GM23338 (cell line): ENCODE measurements at regions not wholly inside any gene's neighbourhood (a gene's known extent, or its start where the extent isn't known, plus 50 kb on each side); places are given as distances from the start of the nearest gene placed in this dataset.

Experiments
- ATAC-seq: fragments of 200-7000 bp; cut with Tn5 transposase; 3 replicates; pipeline ENCODE4 v1.9.1; 2020
- DNase-seq: peaks from one replicate; pipeline ENCODE4 v3.0.0-alpha.2; 2015; ENCODE audit warnings: low spot score
- H2AFZ ChIP-seq: fragments of 200-600 bp; sonication (generic); 2 replicates; pipeline ENCODE4 v1.8.0; 2016; ENCODE audit warnings: antibody characterized with exemption, mild to moderate bottlenecking, moderate library complexity
- H3F3A ChIP-seq: fragments of 200-600 bp; sonication (generic); replicated peaks from 2 replicates; pipeline ENCODE4 v1.8.0; 2017; ENCODE audit warnings: antibody characterized with exemption, mixed run types, low read depth
- H3K27ac ChIP-seq: fragments of 200-600 bp; sonication (generic); 2 replicates; pipeline ENCODE4 v1.6.1; 2016; ENCODE audit warnings: low read depth
- H3K27me3 ChIP-seq: fragments of 200-600 bp; sonication (generic); 2 replicates; pipeline ENCODE4 v1.8.0; 2016; ENCODE audit warnings: mild to moderate bottlenecking, mixed run types, moderate library complexity; ENCODE audit not compliant: insufficient read depth
- H3K36me3 ChIP-seq: fragments of 200-600 bp; sonication (generic); 2 replicates; pipeline ENCODE4 v1.8.0; 2016; ENCODE audit warnings: mild to moderate bottlenecking; ENCODE audit not compliant: insufficient read depth
- H3K4me1 ChIP-seq: fragments of 200-600 bp; sonication (generic); 2 replicates; pipeline ENCODE4 v1.8.0; 2016; ENCODE audit warnings: mild to moderate bottlenecking, moderate library complexity; ENCODE audit not compliant: insufficient read depth
- H3K4me2 ChIP-seq: fragments of 200-600 bp; sonication (generic); 2 replicates; pipeline ENCODE4 v1.7.1; 2017; ENCODE audit warnings: mixed run types
- H3K4me3 ChIP-seq: fragments of 200-600 bp; sonication (generic); 2 replicates; pipeline ENCODE4 v1.6.1; 2016; ENCODE audit warnings: mixed run types
- H3K79me2 ChIP-seq: fragments of 200-600 bp; sonication (generic); replicated peaks from 2 replicates; pipeline ENCODE4 v1.8.0; 2017; ENCODE audit warnings: mild to moderate bottlenecking; ENCODE audit not compliant: insufficient read depth
- H3K9me2 ChIP-seq: fragments of 200-600 bp; sonication (generic); 2 replicates; pipeline ENCODE4 v1.8.0; 2017; ENCODE audit not compliant: insufficient read depth
- H4K20me1 ChIP-seq: fragments of 200-600 bp; sonication (generic); replicated peaks from 2 replicates; pipeline ENCODE4 v1.8.0; 2017; ENCODE audit warnings: mild to moderate bottlenecking; ENCODE audit not compliant: insufficient read depth
- H3K27ac Mint-ChIP-seq: 2 replicates; pipeline ENCODE4 v1.8.0; 2020; ENCODE audit warnings: inconsistent platforms, mild to moderate bottlenecking, moderate library complexity, mixed read lengths
- H3K27me3 Mint-ChIP-seq: 3 replicates; pipeline ENCODE4 v1.8.0; 2022; ENCODE audit warnings: low read depth, mild to moderate bottlenecking, moderate library complexity, mixed read lengths, inconsistent platforms; ENCODE audit not compliant: insufficient read depth, poor library complexity
- H3K36me3 Mint-ChIP-seq: 3 replicates; pipeline ENCODE4 v1.8.0; 2021; ENCODE audit warnings: low read depth, mild to moderate bottlenecking, inconsistent platforms, moderate library complexity, mixed read lengths
- H3K4me1 Mint-ChIP-seq: 3 replicates; pipeline ENCODE4 v1.8.0; 2020; ENCODE audit warnings: mild to moderate bottlenecking, inconsistent platforms, mixed read lengths
- H3K4me3 Mint-ChIP-seq: 3 replicates; pipeline ENCODE4 v1.8.0; 2021; ENCODE audit warnings: moderate library complexity, mild to moderate bottlenecking, inconsistent platforms, mixed read lengths
- H3K9me3 Mint-ChIP-seq: 3 replicates; pipeline ENCODE4 v1.8.0; 2020; ENCODE audit warnings: moderate library complexity, mild to moderate bottlenecking, inconsistent platforms, mixed read lengths
- CREB1 ChIP-seq: fragments of 250-450 bp; sonication (Bioruptor Pico); IDR thresholded peaks from 2 replicates; pipeline ENCODE4 v1.5.0; 2020; ENCODE audit warnings: low read depth, mild to moderate bottlenecking, moderate library complexity
- CTCF ChIP-seq, 2 experiments: fragments of 200-600 bp in 1 of 2; sonication (generic) in 1 of 2; conservative IDR thresholded peaks; 2 replicates each; pipeline versions ENCODE4 v1.5.1 to v1.6.1; 2016 to 2017; ENCODE audit warnings: antibody characterized with exemption in 2 of 2, low read depth in 2 of 2, mild to moderate bottlenecking in 2 of 2, moderate library complexity in 1 of 2
- ETS1 ChIP-seq: IDR thresholded peaks from 2 replicates; pipeline ENCODE4 v1.6.1; 2016; ENCODE audit warnings: antibody characterized with exemption
- EZH2 ChIP-seq: fragments of 200-600 bp; sonication (generic); IDR thresholded peaks from one replicate; pipeline ENCODE4 v1.8.0; 2017; ENCODE audit warnings: antibody characterized with exemption, mild to moderate bottlenecking, low read depth; ENCODE audit not compliant: unreplicated experiment
- EZH2phosphoT487 ChIP-seq: fragments of 200-600 bp; sonication (generic); IDR thresholded peaks from one replicate; pipeline ENCODE4 v1.8.1; 2018; ENCODE audit warnings: antibody characterized with exemption; ENCODE audit not compliant: unreplicated experiment
- JUNB ChIP-seq: IDR thresholded peaks from one replicate; pipeline ENCODE4 v1.6.1; 2016; ENCODE audit warnings: antibody characterized with exemption; ENCODE audit not compliant: unreplicated experiment
- NANOG ChIP-seq: IDR thresholded peaks from 2 replicates; pipeline ENCODE4 v1.6.1; 2016; ENCODE audit warnings: antibody characterized with exemption, borderline replicate concordance
- STAT1 ChIP-seq: IDR thresholded peaks from one replicate; pipeline ENCODE4 v1.6.1; 2016; ENCODE audit warnings: antibody characterized with exemption; ENCODE audit not compliant: unreplicated experiment
- ZNF114 ChIP-seq: fragments of 250-450 bp; sonication (Bioruptor Pico); IDR thresholded peaks from 2 replicates; pipeline ENCODE4 v1.5.0; 2020; ENCODE audit warnings: mild to moderate bottlenecking, moderate library complexity
- ZNF462 ChIP-seq: fragments of 250-450 bp; sonication (Bioruptor Pico); IDR thresholded peaks from 2 replicates; pipeline ENCODE4 v1.5.0; 2020; ENCODE audit warnings: mild to moderate bottlenecking, moderate library complexity
- TF ChIP-seq, protein P1 (sequence below): IDR thresholded peaks from one replicate; pipeline ENCODE4 v1.6.1; 2018; ENCODE audit warnings: antibody characterized with exemption; ENCODE audit not compliant: unreplicated experiment

GRCh38 chr6:93940381-93940780 lies 521.0 kb upstream of the EPHA7 start:
- Mint-ChIP-seq H3K27me3 (peaks cover 1% of the 10 kb centered on the region), H3K9me3 (no peaks in the 10 kb centered on the region), H3K36me3 (no peaks in the 10 kb centered on the region), H3K4me3 (no peak overlapping the region), H3K27ac (no peak overlapping the region; the same call in 1 of the 2 replicates), H3K4me1 (peaks cover 11% of the 10 kb centered on the region)
- H2AFZ ChIP-seq, result no peak overlapping the region
- no peaks in the 10 kb centered on the region for H4K20me1 ChIP-seq
- no peak overlapping the region for H3K27ac ChIP-seq
- no peak overlapping the region for H3K4me2 ChIP-seq
- no peaks in the 10 kb centered on the region for H3K9me2 ChIP-seq
- no peaks in the 10 kb centered on the region for H3F3A ChIP-seq
- no peak for TF ChIP-seq CREB1 (CRISPR knock-in tag)
- no peak for TF ChIP-seq EZH2phosphoT487
- no peak for TF ChIP-seq NANOG
- TF ChIP-seq JUNB, result no peak
- no peak for TF ChIP-seq ZNF462 (CRISPR knock-in tag)
- TF ChIP-seq ETS1, result no peak
- TF ChIP-seq, protein P1, sequence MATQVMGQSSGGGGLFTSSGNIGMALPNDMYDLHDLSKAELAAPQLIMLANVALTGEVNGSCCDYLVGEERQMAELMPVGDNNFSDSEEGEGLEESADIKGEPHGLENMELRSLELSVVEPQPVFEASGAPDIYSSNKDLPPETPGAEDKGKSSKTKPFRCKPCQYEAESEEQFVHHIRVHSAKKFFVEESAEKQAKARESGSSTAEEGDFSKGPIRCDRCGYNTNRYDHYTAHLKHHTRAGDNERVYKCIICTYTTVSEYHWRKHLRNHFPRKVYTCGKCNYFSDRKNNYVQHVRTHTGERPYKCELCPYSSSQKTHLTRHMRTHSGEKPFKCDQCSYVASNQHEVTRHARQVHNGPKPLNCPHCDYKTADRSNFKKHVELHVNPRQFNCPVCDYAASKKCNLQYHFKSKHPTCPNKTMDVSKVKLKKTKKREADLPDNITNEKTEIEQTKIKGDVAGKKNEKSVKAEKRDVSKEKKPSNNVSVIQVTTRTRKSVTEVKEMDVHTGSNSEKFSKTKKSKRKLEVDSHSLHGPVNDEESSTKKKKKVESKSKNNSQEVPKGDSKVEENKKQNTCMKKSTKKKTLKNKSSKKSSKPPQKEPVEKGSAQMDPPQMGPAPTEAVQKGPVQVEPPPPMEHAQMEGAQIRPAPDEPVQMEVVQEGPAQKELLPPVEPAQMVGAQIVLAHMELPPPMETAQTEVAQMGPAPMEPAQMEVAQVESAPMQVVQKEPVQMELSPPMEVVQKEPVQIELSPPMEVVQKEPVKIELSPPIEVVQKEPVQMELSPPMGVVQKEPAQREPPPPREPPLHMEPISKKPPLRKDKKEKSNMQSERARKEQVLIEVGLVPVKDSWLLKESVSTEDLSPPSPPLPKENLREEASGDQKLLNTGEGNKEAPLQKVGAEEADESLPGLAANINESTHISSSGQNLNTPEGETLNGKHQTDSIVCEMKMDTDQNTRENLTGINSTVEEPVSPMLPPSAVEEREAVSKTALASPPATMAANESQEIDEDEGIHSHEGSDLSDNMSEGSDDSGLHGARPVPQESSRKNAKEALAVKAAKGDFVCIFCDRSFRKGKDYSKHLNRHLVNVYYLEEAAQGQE, result no peak
- no peak for TF ChIP-seq EZH2
- no peak for TF ChIP-seq ZNF114 (CRISPR knock-in tag)
- TF ChIP-seq STAT1, result no peak
- TF ChIP-seq CTCF (conservative IDR thresholded peaks at IDR 0.05; ENCODE audit: low read depth in 2 of 2), result no peak
- no peaks in the 10 kb centered on the region for H3K27me3 ChIP-seq
- no peak for DNase-seq
- no peaks in the 10 kb centered on the region for H3K36me3 ChIP-seq
- H3K4me1 ChIP-seq, result peaks cover 11% of the 10 kb centered on the region
- ATAC-seq, result no peak
- no peaks in the 10 kb centered on the region for H3K79me2 ChIP-seq
- H3K4me3 ChIP-seq, result no peak overlapping the region
